ENCODE measurements at regions not wholly inside any gene's neighbourhood (a gene's known extent, or its start where the extent isn't known, plus 50 kb on each side); places are given as distances from the start of the nearest gene placed in this dataset.

DNA sequence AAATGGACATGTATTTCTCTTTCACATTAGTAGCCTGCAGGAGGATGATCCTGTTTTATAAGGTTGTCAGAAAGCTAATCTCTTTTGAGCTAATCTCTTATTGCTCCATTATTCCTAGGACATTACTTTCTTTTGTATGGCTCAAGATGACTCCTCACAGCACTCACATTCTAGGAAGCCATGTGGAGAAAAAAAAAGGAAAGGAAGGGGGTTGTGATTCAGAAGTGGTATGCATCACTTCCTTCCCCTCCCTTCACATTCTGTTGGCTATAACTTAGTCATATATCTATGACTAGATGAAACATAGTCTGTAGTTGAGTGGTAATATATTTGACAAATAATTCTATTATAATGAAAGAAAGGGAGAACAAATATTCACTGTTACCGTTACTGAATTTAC is 168.8 kb upstream of the TTC14 start:
- Histone ChIP-seq H3K27ac (ENCODE audit: control insufficient read depth, insufficient read depth) (no peak overlapping the region), H3K4me3 (no peak overlapping the region), H3K36me3 (ENCODE audit: control insufficient read depth in 2 of 2, insufficient read depth in 2 of 2, low read length in 1 of 2) (no peaks in the 10 kb centered on the region), H3K9ac (ENCODE audit: control insufficient read depth, insufficient read depth, low read length) (no peak overlapping the region), H4K20me1 (ENCODE audit: control insufficient read depth, insufficient read depth) (no peaks in the 10 kb centered on the region), H3K27me3 (replicated peaks in 1 of 2; ENCODE audit: control insufficient read depth in 2 of 2, insufficient read depth in 2 of 2, low read length in 1 of 2) (no peaks in the 10 kb centered on the region), H3K9me3 (replicated peaks; ENCODE audit: control insufficient read depth, insufficient read depth, low read length) (no peaks in the 10 kb centered on the region), H3K79me2 (ENCODE audit: control insufficient read depth, insufficient read depth, low read length) (no peaks in the 10 kb centered on the region), H3K4me1 (ENCODE audit: control insufficient read depth, insufficient read depth, low read length) (no peaks in the 10 kb centered on the region), H2AFZ (ENCODE audit: control insufficient read depth, low read depth, low read length) (no peak overlapping the region), H3K4me2 (ENCODE audit: control insufficient read depth, insufficient read depth) (no peak overlapping the region)
- RAD21 ChIA-PET (ENCODE audit: unreplicated experiment) = no interaction called here
- 90% methylated on average over 1 of the region's 1 CpG for WGBS (ENCODE audit: insufficient coverage, insufficient replicate concordance, low lambda C conversion rate, missing lambda C conversion rate)
- in situ Hi-C loops (cut with MboI) (no loop called here), intact Hi-C loops (cut with micrococcal nuclease; ENCODE audit: unreplicated experiment) (no loop called here)
- SMC1A ChIA-PET (ENCODE audit: uncharacterized antibody, unreplicated experiment) = no interaction called here
- POLR2A ChIA-PET = no interaction called here
- FAIRE-seq (no peak), DNase-seq (ENCODE audit: low read depth, low spot score) (no peak), ATAC-seq (no peak)
- BruUV-seq (replicated peaks) = no TSS peak
- TF ChIP-seq TBL1XR1 (IDR thresholded peaks at IDR 0.05; ENCODE audit: low read depth, low read length) (no peak), FOXK2 (IDR thresholded peaks at IDR 0.05) (no peak), LARP7 (IDR thresholded peaks at IDR 0.05) (no peak), MTA3 (IDR thresholded peaks at IDR 0.05; ENCODE audit: borderline replicate concordance, low read length) (no peak)
- TF ChIP-seq, protein P1, sequence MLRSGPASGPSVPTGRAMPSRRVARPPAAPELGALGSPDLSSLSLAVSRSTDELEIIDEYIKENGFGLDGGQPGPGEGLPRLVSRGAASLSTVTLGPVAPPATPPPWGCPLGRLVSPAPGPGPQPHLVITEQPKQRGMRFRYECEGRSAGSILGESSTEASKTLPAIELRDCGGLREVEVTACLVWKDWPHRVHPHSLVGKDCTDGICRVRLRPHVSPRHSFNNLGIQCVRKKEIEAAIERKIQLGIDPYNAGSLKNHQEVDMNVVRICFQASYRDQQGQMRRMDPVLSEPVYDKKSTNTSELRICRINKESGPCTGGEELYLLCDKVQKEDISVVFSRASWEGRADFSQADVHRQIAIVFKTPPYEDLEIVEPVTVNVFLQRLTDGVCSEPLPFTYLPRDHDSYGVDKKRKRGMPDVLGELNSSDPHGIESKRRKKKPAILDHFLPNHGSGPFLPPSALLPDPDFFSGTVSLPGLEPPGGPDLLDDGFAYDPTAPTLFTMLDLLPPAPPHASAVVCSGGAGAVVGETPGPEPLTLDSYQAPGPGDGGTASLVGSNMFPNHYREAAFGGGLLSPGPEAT (IDR thresholded peaks at IDR 0.05; ENCODE audit: low read depth) = no peak
- TF ChIP-seq, protein P2, sequence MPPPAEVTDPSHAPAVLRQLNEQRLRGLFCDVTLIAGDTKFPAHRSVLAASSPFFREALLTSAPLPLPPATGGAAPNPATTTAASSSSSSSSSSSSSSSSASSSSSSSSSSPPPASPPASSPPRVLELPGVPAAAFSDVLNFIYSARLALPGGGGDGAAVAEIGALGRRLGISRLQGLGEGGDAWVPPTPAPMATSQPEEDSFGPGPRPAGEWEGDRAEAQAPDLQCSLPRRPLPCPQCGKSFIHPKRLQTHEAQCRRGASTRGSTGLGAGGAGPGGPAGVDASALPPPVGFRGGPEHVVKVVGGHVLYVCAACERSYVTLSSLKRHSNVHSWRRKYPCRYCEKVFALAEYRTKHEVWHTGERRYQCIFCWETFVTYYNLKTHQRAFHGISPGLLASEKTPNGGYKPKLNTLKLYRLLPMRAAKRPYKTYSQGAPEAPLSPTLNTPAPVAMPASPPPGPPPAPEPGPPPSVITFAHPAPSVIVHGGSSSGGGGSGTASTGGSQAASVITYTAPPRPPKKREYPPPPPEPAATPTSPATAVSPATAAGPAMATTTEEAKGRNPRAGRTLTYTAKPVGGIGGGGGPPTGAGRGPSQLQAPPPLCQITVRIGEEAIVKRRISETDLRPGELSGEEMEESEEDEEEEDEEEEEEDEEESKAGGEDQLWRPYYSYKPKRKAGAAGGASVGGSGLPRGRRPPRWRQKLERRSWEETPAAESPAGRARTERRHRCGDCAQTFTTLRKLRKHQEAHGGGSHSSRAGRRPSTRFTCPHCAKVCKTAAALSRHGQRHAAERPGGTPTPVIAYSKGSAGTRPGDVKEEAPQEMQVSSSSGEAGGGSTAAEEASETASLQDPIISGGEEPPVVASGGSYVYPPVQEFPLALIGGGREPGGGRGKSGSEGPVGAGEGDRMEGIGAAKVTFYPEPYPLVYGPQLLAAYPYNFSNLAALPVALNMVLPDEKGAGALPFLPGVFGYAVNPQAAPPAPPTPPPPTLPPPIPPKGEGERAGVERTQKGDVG (CRISPR knock-in tag; IDR thresholded peaks at IDR 0.05) = no peak
- TF ChIP-seq, protein P3, sequence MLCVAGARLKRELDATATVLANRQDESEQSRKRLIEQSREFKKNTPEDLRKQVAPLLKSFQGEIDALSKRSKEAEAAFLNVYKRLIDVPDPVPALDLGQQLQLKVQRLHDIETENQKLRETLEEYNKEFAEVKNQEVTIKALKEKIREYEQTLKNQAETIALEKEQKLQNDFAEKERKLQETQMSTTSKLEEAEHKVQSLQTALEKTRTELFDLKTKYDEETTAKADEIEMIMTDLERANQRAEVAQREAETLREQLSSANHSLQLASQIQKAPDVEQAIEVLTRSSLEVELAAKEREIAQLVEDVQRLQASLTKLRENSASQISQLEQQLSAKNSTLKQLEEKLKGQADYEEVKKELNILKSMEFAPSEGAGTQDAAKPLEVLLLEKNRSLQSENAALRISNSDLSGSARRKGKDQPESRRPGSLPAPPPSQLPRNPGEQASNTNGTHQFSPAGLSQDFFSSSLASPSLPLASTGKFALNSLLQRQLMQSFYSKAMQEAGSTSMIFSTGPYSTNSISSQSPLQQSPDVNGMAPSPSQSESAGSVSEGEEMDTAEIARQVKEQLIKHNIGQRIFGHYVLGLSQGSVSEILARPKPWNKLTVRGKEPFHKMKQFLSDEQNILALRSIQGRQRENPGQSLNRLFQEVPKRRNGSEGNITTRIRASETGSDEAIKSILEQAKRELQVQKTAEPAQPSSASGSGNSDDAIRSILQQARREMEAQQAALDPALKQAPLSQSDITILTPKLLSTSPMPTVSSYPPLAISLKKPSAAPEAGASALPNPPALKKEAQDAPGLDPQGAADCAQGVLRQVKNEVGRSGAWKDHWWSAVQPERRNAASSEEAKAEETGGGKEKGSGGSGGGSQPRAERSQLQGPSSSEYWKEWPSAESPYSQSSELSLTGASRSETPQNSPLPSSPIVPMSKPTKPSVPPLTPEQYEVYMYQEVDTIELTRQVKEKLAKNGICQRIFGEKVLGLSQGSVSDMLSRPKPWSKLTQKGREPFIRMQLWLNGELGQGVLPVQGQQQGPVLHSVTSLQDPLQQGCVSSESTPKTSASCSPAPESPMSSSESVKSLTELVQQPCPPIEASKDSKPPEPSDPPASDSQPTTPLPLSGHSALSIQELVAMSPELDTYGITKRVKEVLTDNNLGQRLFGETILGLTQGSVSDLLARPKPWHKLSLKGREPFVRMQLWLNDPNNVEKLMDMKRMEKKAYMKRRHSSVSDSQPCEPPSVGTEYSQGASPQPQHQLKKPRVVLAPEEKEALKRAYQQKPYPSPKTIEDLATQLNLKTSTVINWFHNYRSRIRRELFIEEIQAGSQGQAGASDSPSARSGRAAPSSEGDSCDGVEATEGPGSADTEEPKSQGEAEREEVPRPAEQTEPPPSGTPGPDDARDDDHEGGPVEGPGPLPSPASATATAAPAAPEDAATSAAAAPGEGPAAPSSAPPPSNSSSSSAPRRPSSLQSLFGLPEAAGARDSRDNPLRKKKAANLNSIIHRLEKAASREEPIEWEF (IDR thresholded peaks at IDR 0.05; ENCODE audit: insufficient replicate concordance, low read depth, low read length) = no peak
- TF ChIP-seq, protein P4, sequence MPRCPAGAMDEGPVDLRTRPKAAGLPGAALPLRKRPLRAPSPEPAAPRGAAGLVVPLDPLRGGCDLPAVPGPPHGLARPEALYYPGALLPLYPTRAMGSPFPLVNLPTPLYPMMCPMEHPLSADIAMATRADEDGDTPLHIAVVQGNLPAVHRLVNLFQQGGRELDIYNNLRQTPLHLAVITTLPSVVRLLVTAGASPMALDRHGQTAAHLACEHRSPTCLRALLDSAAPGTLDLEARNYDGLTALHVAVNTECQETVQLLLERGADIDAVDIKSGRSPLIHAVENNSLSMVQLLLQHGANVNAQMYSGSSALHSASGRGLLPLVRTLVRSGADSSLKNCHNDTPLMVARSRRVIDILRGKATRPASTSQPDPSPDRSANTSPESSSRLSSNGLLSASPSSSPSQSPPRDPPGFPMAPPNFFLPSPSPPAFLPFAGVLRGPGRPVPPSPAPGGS (IDR thresholded peaks at IDR 0.05; ENCODE audit: borderline replicate concordance, insufficient read depth, low read depth, low read length, poor library complexity, severe bottlenecking) = no peak
- TF ChIP-seq, protein P5, sequence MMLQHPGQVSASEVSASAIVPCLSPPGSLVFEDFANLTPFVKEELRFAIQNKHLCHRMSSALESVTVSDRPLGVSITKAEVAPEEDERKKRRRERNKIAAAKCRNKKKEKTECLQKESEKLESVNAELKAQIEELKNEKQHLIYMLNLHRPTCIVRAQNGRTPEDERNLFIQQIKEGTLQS (IDR thresholded peaks at IDR 0.05; ENCODE audit: borderline replicate concordance, extremely low read depth, low read depth, low read length) = no peak
- TF ChIP-seq, protein P6, sequence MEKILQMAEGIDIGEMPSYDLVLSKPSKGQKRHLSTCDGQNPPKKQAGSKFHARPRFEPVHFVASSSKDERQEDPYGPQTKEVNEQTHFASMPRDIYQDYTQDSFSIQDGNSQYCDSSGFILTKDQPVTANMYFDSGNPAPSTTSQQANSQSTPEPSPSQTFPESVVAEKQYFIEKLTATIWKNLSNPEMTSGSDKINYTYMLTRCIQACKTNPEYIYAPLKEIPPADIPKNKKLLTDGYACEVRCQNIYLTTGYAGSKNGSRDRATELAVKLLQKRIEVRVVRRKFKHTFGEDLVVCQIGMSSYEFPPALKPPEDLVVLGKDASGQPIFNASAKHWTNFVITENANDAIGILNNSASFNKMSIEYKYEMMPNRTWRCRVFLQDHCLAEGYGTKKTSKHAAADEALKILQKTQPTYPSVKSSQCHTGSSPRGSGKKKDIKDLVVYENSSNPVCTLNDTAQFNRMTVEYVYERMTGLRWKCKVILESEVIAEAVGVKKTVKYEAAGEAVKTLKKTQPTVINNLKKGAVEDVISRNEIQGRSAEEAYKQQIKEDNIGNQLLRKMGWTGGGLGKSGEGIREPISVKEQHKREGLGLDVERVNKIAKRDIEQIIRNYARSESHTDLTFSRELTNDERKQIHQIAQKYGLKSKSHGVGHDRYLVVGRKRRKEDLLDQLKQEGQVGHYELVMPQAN (conservative IDR thresholded peaks at IDR 0.05) = no peak
- CTCF ChIA-PET = interaction anchor here (1.3 kb wide), 1 partner anchor 504 kb away, joined by 4 read pairs; no protein-coding TSS in a partner anchor

Measured in GM12878 (cell line).